GM12864 (cell line): ENCODE measurements at regions not wholly inside any gene's neighbourhood (a gene's known extent, or its start where the extent isn't known, plus 50 kb on each side); places are given as distances from the start of the nearest gene placed in this dataset.

Experiments used
- DNase-seq: peaks from one replicate; pipeline ENCODE4 v3.0.0-alpha.2; 2011; ENCODE audit warnings: low read depth
- H3K4me3 ChIP-seq: 2 replicates; pipeline ENCODE4 v1.5.1; 2011; ENCODE audit warnings: mild to moderate bottlenecking, low read depth, low read length, control low read depth
- TF ChIP-seq, protein P1 (sequence below): IDR thresholded peaks from 2 replicates; pipeline ENCODE4 v1.5.1; 2011; ENCODE audit warnings: low read depth, mild to moderate bottlenecking, moderate library complexity, low read length, control low read depth, inconsistent platforms; ENCODE audit errors: missing control alignments

DNA sequence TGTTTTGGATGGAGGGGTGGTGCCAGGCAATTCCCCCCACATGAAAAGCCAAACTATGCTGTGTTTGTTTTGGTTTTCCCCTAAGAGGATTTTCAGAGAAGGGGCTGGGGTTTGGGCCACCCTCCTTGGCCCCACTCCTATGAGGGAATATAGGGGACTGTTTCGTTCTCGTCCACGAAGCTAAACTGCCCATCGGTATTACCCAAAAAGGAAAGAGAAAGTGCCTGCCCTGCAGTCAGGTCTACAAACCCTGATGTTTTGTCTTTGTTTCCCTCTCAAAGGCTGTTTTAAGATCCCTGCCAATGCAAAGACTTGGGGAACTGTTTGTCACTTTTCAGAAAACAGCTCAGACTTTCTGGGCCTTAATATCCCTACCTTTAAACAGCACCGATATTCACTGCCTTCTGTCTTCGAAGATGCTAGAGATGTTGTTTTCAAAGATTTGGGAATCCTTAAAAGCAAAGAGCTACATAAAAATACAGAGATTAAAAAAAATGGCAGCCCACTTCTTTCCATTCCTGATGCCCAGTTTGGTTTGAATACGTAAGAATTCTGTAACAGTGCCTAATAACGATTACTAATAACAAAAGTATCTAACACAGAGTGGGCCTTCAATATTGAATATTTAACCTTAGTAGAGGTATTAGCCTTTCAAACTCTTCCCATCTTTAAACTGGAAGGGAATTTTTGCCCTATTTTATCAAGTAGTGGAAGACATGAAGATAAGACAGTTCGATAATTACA is 518.4 kb downstream of the MED13L start:
- no peak for DNase-seq
- H3K4me3 ChIP-seq = no peak overlapping the region
- TF ChIP-seq, protein P1, sequence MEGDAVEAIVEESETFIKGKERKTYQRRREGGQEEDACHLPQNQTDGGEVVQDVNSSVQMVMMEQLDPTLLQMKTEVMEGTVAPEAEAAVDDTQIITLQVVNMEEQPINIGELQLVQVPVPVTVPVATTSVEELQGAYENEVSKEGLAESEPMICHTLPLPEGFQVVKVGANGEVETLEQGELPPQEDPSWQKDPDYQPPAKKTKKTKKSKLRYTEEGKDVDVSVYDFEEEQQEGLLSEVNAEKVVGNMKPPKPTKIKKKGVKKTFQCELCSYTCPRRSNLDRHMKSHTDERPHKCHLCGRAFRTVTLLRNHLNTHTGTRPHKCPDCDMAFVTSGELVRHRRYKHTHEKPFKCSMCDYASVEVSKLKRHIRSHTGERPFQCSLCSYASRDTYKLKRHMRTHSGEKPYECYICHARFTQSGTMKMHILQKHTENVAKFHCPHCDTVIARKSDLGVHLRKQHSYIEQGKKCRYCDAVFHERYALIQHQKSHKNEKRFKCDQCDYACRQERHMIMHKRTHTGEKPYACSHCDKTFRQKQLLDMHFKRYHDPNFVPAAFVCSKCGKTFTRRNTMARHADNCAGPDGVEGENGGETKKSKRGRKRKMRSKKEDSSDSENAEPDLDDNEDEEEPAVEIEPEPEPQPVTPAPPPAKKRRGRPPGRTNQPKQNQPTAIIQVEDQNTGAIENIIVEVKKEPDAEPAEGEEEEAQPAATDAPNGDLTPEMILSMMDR = no peak

DNA sequence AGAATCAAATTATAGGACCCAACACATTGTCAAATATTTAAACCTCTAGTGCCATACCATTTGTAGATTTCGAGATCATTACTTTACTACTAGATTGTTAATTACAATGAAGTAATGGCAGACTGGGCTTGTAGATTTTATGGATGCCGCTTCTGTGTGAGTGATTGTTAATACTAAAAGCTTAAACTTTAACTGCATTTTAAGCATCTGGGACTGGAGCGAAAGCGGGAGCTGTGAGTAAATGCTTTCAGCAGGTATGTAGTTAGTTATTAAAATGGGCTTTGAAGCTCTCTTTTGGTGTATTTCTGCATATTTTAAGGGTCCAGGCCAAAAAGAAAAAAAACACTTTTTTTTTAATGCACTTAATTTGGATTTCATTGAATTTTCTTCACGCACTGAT is 519.3 kb downstream of the MED13L start:
- TF ChIP-seq, protein P1 = no peak
- no peak overlapping the region for H3K4me3 ChIP-seq
- no peak for DNase-seq

DNA sequence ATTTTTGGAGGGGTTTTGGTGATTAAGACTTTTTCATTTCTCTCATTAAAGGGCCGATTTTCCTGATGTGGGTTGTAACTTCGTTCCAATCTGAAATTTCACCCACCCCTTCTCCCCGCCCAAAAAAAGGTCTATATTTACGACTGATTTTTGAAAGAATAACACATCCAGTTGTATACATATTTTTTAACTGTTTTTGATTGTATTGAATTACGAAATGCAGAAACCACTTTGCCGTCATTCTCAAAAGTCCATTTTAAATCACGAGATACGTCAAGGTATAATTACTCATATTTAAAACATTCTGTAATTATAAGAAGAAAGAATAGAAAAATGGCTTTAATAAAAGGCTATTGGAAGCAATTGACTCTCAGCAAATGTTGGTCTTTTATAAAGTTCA is 520.7 kb downstream of the MED13L start:
- TF ChIP-seq, protein P1 = no peak
- no peak for DNase-seq
- no peak overlapping the region for H3K4me3 ChIP-seq

DNA sequence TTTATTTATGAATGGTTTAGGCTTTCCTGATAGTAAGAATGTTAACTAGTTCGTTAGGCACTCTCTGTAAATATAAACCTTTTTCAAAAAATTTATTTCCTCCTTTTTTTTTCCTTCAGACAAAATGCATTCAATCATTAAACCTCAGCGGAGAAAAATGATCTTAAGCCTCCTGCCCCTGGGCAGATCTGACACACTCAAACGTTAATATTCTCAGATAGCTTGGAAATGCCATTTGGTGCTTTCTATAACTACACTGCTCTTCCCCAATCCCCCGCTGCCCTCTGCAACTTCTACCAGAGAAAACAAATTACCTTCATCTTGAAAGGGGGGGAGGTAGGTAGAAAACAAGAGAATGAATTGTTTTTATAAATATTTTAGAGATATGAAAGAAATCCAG is 521.2 kb downstream of the MED13L start:
- DNase-seq = no peak
- no peak overlapping the region for H3K4me3 ChIP-seq
- TF ChIP-seq, protein P1 = no peak

DNA sequence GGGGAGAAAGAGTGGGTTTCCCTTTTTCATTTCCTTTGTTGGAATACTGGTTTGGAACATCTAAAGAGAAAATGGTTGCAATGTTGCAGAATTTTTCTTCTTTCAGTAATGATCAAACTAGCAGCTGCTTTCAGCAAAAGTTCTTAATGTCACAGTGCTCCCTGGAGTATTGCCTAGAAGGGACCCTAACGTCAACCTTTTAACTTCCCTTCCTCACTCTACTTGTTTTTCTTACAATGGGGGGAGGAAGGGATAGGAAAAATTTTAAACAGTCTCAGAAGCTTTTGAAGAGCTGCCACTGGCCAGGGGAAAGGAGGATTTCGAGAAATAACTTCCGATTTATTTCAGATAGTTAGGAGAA is 521.8 kb downstream of the MED13L start:
- TF ChIP-seq, protein P1 = no peak
- H3K4me3 ChIP-seq = no peak overlapping the region
- DNase-seq = no peak

DNA sequence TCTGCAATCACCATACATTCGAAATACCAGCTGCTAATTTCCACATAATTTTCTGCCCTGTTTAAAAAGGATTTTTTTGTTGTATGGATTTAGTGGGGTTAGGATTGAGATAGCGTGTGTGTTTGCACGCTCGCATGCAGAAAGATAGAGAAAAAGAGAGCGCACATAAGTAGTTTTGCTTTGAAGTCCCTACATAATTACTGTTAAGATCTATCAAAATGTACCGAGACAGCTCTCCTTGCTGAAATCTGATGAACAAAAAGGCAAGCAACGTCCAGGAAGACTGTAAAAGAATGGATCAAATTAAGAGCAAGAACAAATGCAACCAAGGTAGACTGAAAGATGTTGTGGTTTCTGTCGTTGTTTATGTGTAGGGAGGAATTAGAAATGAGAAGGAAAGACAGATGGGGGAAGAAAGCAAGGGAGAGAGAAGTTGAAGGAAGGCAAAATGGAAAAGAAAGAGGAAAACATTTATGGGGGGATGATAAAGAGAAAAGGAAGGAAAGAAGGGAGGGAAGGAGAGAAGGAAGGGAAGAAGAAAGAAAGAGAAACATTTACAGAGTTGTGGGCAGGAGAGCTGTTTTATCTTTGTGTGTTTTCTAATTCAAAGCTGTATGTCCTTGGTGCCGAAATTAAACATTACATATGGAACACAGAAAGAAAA is 522.3 kb downstream of the MED13L start:
- no peak overlapping the region for H3K4me3 ChIP-seq
- no peak for DNase-seq
- TF ChIP-seq, protein P1 = no peak
